ENCODE measurements at regions not wholly inside any gene's neighbourhood (a gene's known extent, or its start where the extent isn't known, plus 50 kb on each side); places are given as distances from the start of the nearest gene placed in this dataset.

- Histone ChIP-seq H3T11ph (ENCODE audit: low read length) (no peak overlapping the region), H3K79me1 (ENCODE audit: insufficient read depth, low read depth, low read length, poor library complexity, severe bottlenecking) (no peaks in the 10 kb centered on the region), H2BK120ac (ENCODE audit: low read depth, low read length, poor library complexity, severe bottlenecking) (no peak overlapping the region), H3K23me2 (ENCODE audit: insufficient read length, low read depth, low read length, poor library complexity, severe bottlenecking) (no peaks in the 10 kb centered on the region), H3K23ac (ENCODE audit: insufficient read length, low read depth, low read length) (no peak overlapping the region), H3K9ac (ENCODE audit: extremely low read depth, insufficient read length, low read length) (no peak overlapping the region), H3K27me3 (ENCODE audit: insufficient read depth, low read length) (no peaks in the 10 kb centered on the region), H4K20me1 (ENCODE audit: control insufficient read depth, insufficient read depth, insufficient read length) (no peaks in the 10 kb centered on the region), H3K4ac (ENCODE audit: low read depth, low read length) (no peak overlapping the region), H3K4me1 (ENCODE audit: insufficient read depth, low read length) (no peaks in the 10 kb centered on the region), H4K5ac (ENCODE audit: insufficient read length, low read depth, low read length) (no peak overlapping the region), H3K27ac (ENCODE audit: insufficient read length, low read depth, low read length) (no peak overlapping the region), H4K91ac (ENCODE audit: insufficient read length, low read depth, low read length) (no peak overlapping the region), H3K56ac (ENCODE audit: insufficient read length, low read depth, low read length) (no peak overlapping the region), H3K4me2 (ENCODE audit: insufficient read depth, insufficient read length, low read length) (no peak overlapping the region), H2BK12ac (ENCODE audit: insufficient read length, low read depth, low read length) (no peak overlapping the region), H4K8ac (replicated peaks; ENCODE audit: insufficient read length, low read depth, low read length) (no peak overlapping the region), H3K18ac (ENCODE audit: insufficient read length, low read depth, low read length) (no peak overlapping the region), H2BK5ac (ENCODE audit: insufficient read length, low read length) (no peak overlapping the region), H2AK5ac (ENCODE audit: insufficient read length, low read length) (no peak overlapping the region), H2BK20ac (ENCODE audit: low read depth, low read length, poor library complexity, severe bottlenecking) (no peak overlapping the region), H3K14ac (ENCODE audit: insufficient read depth, low read length) (no peak overlapping the region), H2BK15ac (ENCODE audit: low read depth, low read length) (no peak overlapping the region), H3K79me2 (ENCODE audit: insufficient read depth, low read length) (no peaks in the 10 kb centered on the region), H2AFZ (ENCODE audit: low read length) (no peak overlapping the region), H3K9me3 (ENCODE audit: control insufficient read depth, low read depth, low read length) (no peaks in the 10 kb centered on the region)
- Mint-ChIP-seq H3K4me3 (no peak overlapping the region), H3K4me1 (no peaks in the 10 kb centered on the region), H3K36me3 (ENCODE audit: insufficient read depth in 1 of 3, low read depth in 3 of 3) (peaks cover 0 to 7% (median 0%) of the 10 kb centered on the region in 3 experiments; a peak in 4 of 7 replicates), H3K9me3 (peaks cover 10 to 11% of the 10 kb centered on the region in 2 experiments), H3K27ac (no peak overlapping the region), H3K27me3 (ENCODE audit: low read depth) (no peaks in the 10 kb centered on the region)
- no peak for DNase-seq
- TF ChIP-seq CTCF (conservative IDR thresholded peaks at IDR 0.05), result no peak
- WGBS (ENCODE audit: extremely low coverage, insufficient read length, low lambda C conversion rate), result no CpG with 5 or more reads among the region's 1 CpG
Measured at GRCh38 chr2:103235283-103235682, 473.5 kb downstream of the TMEM182 start.
